ENCODE measurements at regions not wholly inside any gene's neighbourhood (a gene's known extent, or its start where the extent isn't known, plus 50 kb on each side); places are given as distances from the start of the nearest gene placed in this dataset.

GRCh38 chr14:71261206-71261605 lies 353.9 kb downstream of the PCNX1 start:
- no peak for TF ChIP-seq CTCF (conservative IDR thresholded peaks at IDR 0.05; ENCODE audit: low read length)
- no peak for TF ChIP-seq EZH2phosphoT487 (IDR thresholded peaks at IDR 0.05; ENCODE audit: borderline replicate concordance, low read depth, low read length)
